ENCODE measurements at regions not wholly inside any gene's neighbourhood (a gene's known extent, or its start where the extent isn't known, plus 50 kb on each side); places are given as distances from the start of the nearest gene placed in this dataset.

GRCh38 chrX:134101636-134102035, 116.2 kb upstream of the GPC3 start:
- Histone ChIP-seq H3K27me3 (no peaks in the 10 kb centered on the region), H3K4me3 (no peak overlapping the region), H3K27ac (no peak overlapping the region), H3K36me3 (no peaks in the 10 kb centered on the region), H3K9me3 (no peaks in the 10 kb centered on the region), H3K4me1 (no peaks in the 10 kb centered on the region)
- intact Hi-C loops (cut with DNase I), result no loop called here
- TF ChIP-seq CTCF (IDR thresholded peaks at IDR 0.05), result no peak
- no peak for DNase-seq
- no peak for ATAC-seq

- Histone ChIP-seq H3K36me3 (no peaks in the 10 kb centered on the region), H3K4me1 (no peaks in the 10 kb centered on the region), H3K4me3 (no peak overlapping the region), H3K27ac (no peak overlapping the region), H3K9me3 (no peaks in the 10 kb centered on the region), H3K27me3 (no peaks in the 10 kb centered on the region)
- DNase-seq (no peak), ATAC-seq (no peak)
- intact Hi-C loops (cut with DNase I), result no loop called here
- no peak for TF ChIP-seq CTCF (IDR thresholded peaks at IDR 0.05)
Observed at GRCh38 chrX:134115270-134115669, 121.7 kb upstream of the CCDC160 start.

- intact Hi-C loops (cut with DNase I), result no loop called here
- no peak overlapping the region for H3K27ac ChIP-seq
- no peaks in the 10 kb centered on the region for H3K36me3 ChIP-seq
- H3K4me1 ChIP-seq, result no peaks in the 10 kb centered on the region
- peak in 1 of 4 donors; percentile 24 for DNase-seq
- H3K27me3 ChIP-seq, result no peaks in the 10 kb centered on the region
- no peak overlapping the region for H3K4me3 ChIP-seq
- no peak for ATAC-seq
- no peaks in the 10 kb centered on the region for H3K9me3 ChIP-seq
- no peak for TF ChIP-seq CTCF (IDR thresholded peaks at IDR 0.05)
Observed at GRCh38 chrX:134137341-134137740, 99.6 kb upstream of the CCDC160 start.

- Histone ChIP-seq H3K4me3 (no peak overlapping the region), H3K4me1 (no peaks in the 10 kb centered on the region), H3K36me3 (no peaks in the 10 kb centered on the region), H3K27me3 (no peaks in the 10 kb centered on the region), H3K27ac (no peak overlapping the region), H3K9me3 (no peaks in the 10 kb centered on the region)
- no peak for TF ChIP-seq CTCF (IDR thresholded peaks at IDR 0.05)
- ATAC-seq (no peak), DNase-seq (no peak)
- intact Hi-C loops (cut with DNase I), result no loop called here
Observed at GRCh38 chrX:134139090-134139489, 97.9 kb upstream of the CCDC160 start.

GRCh38 chrX:134144231-134144630, 92.8 kb upstream of the CCDC160 start:
- peak in 1 of 2 donors; percentile 28 for TF ChIP-seq CTCF (IDR thresholded peaks at IDR 0.05)

More at GRCh38 chrX:134144231-134144630, 92.8 kb upstream of the CCDC160 start:
- Histone ChIP-seq H3K4me3 (no peak overlapping the region), H3K9me3 (no peaks in the 10 kb centered on the region), H3K27me3 (no peaks in the 10 kb centered on the region), H3K36me3 (no peaks in the 10 kb centered on the region), H3K27ac (no peak overlapping the region), H3K4me1 (no peaks in the 10 kb centered on the region)
- ATAC-seq, result peak; percentile 29
- DNase-seq, result peak in 1 of 4 donors; percentile 25
- intact Hi-C loops (cut with DNase I), result no loop called here

All from left lung (tissue), 4 donors.